HG03521 (cell line): ENCODE measurements at regions not wholly inside any gene's neighbourhood (a gene's known extent, or its start where the extent isn't known, plus 50 kb on each side); places are given as distances from the start of the nearest gene placed in this dataset.
A peak's percentile ranks its signal among the peaks of the same experiment; 100 is the strongest.
"Not testable (repeated sequence)": the region's sequence is repeated elsewhere in the genome, so short reads cannot be mapped to it uniquely, and the experiment has no call there.

ENCODE experiments used
- ATAC-seq: cut with Tn5 transposase; IDR thresholded peaks from one replicate; pipeline ENCODE4 v1.9.1; 2021; ENCODE audit warnings: mild to moderate bottlenecking, moderate library complexity; ENCODE audit not compliant: unreplicated experiment

DNA sequence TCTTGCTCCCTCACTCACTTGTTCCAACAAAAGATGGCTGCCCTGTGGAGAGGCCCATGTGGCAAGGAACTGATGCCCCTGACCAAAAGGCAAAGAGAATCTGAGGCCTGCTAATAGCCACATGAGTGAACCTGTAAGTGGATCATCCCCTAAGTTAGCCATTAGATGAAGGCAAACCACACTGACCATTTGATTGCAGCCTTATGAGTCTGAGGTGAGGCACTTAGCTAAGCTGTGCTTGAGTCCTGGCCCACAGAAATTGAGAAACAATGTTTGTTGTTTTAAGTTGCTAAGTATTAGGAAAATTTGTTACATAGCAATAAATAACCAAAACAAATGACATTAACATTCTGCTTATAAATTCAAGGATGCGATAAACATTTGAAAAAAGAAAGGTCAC, 100.1 kb upstream of the BET1 start:
- no peak for ATAC-seq

DNA sequence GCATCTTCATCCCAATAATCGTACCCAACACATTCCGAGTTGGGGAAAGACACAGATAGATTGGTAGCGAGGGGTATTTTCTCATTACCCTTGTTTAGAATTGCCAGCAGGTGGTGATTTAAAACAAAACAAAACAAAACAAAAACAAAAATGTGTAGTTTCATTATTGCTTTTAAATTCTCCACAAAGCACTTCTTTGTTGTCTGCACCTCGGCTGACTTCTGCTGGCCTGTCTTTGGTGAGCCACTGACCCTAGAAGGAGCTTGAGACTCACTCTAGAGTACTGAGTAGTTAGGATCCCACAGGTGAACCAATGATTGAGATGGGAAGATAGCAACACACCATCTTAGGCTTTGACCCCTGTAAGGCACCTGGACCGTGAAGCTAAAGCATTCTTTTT, 105.4 kb upstream of the BET1 start:
- no peak for ATAC-seq

DNA sequence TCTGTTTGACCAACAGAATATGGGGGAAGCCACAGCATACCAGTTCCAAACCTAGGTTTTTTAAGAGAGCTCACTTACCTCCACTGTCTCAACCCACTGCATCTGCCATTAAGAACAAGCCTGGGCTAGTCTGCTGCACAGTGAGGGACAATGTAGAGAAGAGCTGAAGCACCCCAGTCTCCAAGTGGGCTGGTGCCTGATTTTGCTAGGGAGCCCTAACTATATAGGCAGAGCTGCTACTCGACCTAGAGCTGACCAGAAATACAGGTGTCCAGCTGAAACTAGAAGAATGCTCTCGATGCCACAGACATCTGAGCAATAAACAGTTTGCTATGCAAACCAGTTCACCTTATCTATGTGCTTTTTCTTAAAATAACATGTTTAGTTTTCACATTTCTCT, 106.9 kb upstream of the BET1 start:
- ATAC-seq = no peak

DNA sequence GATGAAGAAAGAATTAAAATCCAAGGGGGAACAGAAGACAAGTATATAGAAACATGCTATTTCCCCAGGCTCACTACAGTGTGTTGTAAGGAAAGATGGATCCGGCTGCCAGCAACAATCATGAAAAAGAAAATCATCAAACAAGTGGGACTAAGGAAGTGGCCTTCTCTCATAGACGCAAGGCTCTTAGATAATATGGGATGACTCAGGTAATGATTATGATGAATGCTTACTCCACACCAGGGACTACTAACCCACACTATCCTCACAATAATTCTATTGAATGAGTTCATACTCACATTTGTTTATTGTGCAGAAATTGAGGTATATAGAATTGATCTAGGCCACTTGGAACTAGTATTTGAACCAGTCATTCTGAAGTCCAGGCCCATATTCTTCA, 111.2 kb upstream of the BET1 start:
- no peak for ATAC-seq

DNA sequence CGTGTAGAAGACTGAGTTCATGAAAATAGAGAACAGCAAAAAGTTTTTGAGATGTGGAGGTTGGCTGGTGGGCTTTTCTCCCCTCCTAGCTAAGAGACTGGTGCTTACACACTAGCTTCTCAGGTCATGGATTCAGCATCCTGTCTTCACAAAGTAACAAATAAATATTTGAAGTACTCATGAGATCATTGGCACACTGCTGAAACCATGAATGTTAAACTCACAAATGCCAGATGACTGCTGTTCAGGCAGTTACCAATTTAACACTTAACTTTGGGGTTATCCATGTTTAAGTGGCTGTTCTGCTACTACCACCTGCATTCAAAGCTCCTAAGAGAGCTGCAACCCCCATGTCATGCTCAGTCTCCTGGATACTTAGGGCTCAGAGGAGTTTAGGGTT, 119.0 kb upstream of the BET1 start:
- ATAC-seq = no peak

DNA sequence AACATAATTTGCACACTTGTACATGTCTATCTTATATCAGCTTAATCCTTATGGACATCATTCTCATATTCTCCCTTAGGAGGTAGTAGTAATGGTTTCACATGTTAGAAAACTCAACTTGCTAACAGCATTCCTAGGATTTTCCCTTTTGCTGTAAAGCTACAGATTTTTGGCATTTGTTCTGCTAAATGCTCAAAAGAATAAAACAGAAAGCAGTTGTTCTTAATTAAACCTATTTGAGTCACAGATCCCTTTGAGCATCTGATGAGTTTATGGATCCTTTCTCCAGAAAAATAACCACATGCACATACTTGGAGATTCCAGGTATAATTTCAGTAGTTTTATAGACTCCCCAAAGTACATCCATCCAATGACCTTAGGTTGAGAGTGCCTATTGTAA, 122.9 kb upstream of the BET1 start:
- ATAC-seq = no peak

DNA sequence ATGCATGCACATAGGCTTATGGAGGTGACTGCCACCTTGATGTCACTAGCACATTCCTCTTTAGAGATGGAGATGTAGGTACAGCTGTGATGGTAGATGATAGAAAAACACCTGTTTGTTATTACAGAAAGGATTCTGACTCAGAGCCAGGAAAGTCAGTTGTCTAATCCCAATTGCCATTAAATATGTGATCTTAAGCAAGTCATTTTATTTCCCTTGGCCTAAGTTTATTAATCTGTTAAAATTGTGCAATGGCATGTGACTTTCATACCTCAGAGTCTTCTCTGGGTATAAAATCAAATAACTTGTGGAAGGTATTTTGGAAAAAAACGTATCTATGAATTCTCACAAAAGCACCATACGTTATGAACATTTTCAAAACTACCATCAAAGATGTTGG, 123.9 kb upstream of the BET1 start:
- ATAC-seq = no peak

DNA sequence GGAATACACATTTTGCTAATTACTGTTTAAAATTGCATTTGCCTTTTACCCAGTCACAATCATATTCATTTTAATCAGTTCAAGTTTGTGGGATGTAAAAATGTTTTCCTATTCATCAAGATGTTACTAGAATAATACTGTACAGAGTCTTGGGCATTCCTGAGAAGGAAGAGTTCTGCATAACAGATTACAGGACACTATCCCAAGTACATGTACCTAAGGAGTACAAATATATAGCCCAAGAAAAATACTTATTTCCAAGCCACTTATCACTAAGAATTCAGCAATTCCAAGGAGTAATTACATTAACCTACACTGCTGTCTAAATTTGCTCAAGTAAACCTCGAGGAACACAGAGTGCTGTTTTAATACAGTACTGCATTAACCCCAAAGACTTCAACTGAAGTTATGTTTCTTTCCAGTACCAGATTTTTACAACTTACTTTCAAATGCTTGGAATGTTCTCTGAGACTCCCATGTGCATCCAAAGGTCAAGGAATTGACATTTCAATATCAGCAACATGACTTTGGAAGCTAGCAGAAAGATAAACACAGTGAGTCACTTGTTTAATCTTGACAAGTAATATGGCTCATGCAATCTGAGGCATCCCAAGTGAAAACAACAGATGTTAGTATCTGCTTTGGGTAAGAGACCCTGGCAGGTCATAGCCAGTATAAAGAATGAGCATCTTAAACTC, 125.4 kb upstream of the BET1 start:
- ATAC-seq = no peak

DNA sequence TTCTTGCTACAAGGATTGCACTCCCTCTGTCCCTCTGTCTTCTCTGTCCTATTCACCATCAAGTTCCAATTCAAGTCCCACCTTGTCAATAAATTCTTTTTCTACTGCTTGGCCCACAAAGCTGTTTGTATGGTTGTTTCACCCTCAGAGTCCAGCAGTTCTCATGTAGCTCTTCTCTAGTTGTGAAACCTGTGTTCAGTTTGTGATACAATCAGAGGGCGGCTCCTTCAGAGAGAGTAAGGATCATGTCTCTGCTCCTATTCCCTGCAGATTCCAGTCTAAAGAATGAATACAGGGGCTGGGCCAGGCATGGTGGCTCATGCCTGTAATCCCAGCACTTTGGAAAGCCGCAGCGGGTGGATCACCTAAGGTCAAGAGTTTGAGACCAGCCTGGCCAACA, 126.6 kb upstream of the BET1 start:
- ATAC-seq = no peak

DNA sequence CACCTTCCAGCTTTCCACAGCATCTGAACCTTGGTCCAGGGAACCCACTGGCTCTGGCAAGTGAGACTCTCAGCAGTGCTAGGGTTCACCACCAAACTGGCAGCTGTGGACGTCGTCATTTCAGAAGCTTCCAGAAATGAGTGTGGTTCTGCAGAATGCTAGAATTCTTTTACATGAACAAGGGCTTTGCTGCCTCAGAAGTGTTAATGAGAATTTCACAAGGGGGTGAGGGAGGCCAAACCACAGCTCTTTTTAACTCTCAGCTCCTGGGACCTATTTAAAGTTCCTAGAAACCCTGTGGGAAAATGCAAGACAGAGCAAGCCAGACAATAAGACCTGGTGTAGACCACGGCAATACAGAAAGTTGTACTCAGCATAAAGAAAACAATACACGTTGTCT, 129.3 kb upstream of the BET1 start:
- no peak for ATAC-seq

DNA sequence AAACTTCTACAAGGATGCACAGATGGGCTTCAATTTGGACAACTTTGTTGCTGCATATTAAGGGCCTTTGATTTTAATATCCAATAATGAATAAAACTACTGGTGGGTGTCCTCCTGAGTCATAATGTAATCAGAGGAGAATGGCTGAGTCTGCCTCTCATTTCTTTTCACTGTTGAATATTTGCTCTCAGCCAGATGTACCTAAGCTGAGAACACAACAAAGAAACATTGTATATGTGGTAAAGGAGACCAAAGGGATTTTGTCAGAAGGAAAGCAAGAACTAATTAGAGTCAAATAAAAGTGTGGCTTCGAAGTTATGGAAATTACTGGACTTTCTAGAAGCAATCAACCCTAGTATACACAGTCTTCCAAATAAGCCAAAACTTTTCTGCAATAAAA, 131.0 kb upstream of the BET1 start:
- no peak for ATAC-seq

DNA sequence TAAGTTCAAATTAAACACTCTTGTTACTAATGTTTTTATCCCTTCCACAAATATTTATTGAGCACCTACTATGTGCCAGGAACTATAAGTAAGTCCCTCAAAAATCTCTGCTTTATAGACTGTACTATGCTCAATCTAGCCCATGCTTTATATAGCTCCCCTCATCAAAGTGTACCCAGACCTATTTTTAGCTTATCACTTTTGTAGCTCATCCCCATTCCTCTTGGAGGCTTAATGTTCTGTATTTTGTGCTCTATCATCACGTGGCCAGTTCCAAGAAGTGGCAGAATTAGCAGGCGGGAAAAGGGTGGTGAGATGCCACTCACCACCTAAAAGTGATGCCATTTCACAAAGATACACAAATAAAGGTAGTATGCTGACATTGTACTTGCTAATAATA, 138.1 kb upstream of the BET1 start:
- ATAC-seq = no peak

DNA sequence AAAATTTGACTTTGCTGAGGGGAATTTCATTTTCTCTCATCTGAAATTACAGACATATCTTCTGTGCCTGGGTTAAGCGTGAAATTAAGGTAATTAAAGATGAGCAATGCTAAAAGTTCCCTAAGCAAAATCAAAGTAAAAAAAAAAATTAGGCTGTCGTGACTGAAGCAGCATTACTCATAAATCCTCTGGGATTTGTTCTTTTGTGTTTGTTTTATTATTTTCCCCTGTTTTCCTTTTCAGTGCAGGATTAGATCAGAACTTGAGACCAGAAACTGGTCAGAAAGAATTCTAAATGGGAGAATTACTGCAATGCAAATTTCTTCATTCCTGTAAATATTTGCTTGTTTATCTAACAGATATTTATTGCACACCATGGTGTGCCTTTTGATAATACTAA, 141.4 kb upstream of the BET1 start:
- ATAC-seq = no peak

DNA sequence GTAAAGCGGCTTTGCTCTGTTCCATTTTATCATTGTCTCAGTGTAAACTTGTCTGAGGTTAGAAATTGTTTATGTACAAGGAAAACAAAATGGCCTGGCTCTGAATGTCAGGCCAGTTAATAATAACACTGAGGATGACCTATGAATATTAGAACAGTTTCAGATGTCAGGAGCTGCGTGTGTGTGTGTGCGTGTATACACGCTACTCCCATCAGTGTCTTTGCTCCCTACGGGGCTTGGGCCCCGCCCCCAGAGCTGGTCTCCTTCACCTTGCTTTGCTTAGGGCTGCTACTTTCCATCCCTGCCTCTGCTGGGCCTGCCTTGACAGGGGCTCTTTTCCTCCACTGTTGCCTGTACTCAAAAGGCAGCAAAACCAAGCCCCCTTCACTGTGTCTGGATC, 142.3 kb upstream of the BET1 start:
- no peak for ATAC-seq

DNA sequence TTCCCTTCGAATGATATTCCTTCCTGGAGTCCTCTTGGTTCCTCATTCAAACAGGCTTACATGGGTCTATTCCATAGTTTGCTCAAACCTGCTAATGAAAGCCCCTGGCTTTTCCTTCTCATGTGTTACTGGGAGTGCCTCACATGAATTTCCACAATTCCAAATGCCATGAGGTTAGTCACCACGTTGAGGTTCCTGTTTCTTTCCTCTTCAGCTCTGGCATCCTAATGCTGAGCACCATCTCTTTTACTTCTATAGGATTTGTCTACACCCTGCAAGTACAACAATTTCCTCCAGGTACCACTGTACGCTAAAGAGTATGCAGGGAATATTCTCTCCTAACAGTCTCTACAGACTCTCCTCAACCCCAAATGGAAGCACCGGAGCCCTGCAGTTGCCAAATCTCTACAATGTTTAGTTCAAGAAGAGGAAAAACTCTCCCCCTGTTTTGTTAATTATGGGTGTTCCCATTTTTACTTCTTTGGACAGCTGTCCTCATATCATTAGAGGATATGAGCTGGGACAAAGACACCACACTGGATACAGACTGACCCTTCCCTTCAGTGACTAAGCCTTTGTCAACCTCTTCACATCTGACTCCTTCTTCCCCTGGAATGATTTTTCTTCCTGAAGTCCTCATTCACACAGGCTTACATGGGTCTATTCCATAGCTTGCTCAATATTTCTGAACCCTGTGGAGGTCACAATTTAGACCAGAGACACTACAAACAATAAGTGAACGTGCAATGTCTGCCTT, 145.8 kb upstream of the BET1 start:
- no peak for ATAC-seq

DNA sequence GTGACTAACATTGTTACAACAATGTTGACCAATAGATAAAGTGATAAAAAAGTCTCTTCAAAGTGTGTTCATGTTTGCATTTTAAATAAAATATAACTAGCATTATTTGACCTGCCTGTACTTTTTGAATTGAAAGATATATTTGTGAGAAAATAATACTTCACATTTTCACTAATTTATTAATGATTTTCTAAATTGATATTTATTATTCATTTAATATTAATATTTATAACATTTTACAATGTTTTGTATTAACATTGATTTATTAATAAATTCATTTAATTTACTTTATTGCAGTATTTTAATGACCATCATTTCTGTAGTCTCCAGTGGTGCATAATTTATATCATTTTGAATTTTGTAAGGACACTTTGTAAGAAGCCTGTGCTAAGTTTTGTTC, 150.0 kb upstream of the BET1 start:
- ATAC-seq = no peak

DNA sequence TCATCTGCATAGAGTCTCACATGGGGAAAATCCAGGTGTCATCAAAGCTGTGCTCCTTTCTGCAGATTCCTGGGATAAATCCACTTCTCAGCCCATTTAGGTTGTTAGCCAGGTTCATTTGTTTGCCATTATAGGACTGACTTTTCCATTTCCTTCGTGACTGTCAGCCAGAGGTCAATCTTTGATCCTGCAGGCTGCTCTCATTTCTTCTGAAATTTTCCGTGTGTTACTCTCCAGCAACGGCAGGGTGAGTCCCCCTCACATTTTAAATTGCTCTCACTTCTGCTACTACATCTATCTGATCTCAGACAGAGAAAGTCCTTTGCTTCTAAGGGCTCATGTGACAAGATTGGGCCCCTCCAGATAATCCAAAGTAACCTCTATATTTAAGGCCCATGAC, 150.7 kb upstream of the BET1 start:
- no peak for ATAC-seq

DNA sequence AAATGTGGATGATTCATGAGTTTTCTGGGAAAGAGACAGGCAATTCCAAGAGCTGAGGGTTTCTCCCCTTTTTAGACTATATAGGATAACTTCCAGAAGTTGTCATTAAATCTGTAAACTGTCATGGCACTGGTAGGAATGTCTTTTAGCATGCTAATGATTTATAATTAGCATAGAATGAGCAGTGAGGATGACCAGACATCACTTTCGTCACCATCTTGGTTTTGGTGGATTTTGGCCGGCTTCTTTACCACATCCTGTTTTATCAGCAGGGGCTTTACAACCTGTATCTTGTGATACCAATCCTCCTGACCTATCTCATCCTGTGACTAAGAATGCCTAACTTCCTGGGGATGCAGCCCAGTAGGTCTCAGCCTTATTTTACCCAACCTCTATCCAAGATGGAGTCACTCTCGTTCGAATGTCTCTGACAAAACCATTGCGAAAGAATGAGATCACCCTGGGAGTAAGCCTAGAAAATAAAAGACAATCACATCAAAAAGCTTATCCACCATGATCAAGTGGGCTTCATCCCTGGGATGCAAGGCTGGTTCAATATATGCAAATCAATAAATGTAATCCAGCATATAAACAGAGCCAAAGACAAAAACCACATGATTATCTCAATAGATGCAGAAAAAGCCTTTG, 153.6 kb upstream of the BET1 start:
- ATAC-seq = not testable (repeated sequence)

DNA sequence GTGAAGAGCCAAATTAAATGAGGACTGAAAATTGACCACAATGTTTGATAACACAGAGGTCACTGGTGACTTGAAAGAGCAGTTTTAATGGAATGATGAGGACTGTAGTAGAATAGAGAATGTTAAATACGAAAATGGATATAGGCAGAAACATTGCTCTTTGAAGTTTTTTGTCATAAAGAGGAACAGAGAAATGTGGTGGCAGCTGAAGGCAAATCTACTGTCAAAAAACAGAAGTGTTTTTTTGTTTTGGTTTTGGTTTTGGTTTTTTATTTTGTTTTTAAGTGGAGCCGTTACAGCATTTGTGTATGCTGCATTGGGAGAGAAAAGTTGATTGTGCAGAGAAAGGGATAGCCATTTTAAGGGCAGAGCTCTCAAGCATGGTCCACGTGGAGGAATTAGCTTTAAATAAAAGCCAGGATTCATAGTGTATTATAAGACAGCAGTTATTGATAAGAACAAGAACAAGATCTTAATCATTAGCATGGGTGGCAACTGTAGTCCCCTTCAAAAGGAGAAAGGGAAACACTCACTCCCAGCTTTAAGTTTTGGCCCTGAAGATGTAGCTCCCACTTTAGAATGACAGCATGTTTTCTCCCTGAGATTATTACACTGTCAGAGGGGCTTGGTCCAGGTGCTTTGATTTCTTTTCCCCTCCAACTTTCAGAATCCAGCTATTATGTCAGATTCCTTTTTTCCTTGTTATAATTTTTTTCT, 156.7 kb upstream of the BET1 start:
- peak; percentile 99 for ATAC-seq

DNA sequence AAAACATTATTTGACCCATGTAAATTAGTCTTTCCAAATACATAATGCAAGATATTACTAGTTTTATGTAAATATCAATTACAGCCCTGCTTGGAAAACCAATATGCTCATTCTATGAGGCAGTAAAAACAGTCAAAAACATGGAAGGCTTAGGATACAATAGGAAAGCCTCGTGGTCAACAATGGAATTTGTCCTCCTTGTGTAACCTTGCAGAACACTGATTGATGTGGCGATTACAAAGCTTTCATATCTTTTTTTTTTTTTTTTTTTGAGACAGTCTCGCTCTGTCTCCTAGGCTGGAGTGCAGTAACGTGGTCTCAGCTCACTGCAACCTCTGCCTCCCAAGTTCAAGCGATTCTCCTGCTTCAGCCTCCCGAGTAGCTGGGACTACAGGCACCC, 157.3 kb upstream of the BET1 start:
- ATAC-seq = no peak

DNA sequence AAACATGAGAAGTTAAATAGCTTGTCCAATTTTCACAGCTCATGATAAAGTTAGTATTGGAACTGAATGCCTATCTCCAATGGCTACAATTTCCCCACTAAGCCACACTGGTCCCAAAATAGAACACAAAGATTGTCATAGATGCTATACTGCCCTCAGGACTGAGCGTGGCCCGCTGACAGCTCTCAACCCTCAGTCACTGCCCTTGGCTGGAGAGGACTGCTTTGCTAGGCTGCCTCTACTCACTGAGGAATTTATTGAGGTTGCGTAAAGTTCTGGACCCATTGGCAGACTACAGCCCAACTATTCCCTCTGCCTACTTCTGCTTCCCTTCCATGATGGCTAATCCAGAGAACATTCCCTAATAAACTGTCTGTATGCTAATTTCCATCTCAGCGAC, 165.5 kb upstream of the BET1 start:
- no peak for ATAC-seq

DNA sequence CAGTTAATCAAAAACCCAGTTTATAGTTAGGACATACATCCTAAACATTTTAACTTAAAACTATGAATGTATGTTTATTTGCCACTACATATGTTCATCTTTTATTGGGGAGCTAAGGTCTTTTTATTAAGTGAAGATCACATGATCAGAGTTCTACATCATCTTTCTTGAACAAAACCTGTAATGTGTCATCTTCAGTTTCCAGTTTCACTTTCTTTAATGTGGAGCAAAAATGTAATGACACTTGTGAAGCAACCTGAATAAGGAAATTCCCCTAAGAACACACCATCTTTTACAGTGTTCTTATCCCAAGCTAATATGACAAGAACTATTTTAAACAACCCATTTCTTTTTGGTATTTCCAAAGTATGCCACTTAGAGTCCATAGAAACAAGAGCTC, 166.7 kb upstream of the BET1 start:
- ATAC-seq = peak; percentile 80
